ENCODE measurements at regions not wholly inside any gene's neighbourhood (a gene's known extent, or its start where the extent isn't known, plus 50 kb on each side); places are given as distances from the start of the nearest gene placed in this dataset.
A peak's percentile ranks its signal among the peaks of the same experiment; 100 is the strongest.

GRCh38 chr2:31729065-31729439 is 148.3 kb upstream of the SRD5A2 start:
- CTCF ChIA-PET: interaction anchor here (0.6 to 1.7 kb wide), 8 partner anchors 10 to 1017 kb away, joined by 3 to 6 read pairs (median 3); partner anchors contain the start of gene XDH

GRCh38 chr2:31728406-31729064 is 147.8 kb upstream of the SRD5A2 start:
- DNase-seq (ENCODE audit: low read depth): no peak
- no peaks in the 10 kb centered on the region for H3K36me3 ChIP-seq (ENCODE audit: control insufficient read depth, insufficient read depth, low read length)
- ChIA-PET CTCF (interaction anchor here (0.8 to 1.7 kb wide), 3 partner anchors 9 to 558 kb away, joined by 3 to 6 read pairs (median 3); partner anchors contain the start of gene XDH), POLR2A (no interaction called here)
- no peak overlapping the region for H3K4me3 ChIP-seq (ENCODE audit: low read depth, low read length)
- no peaks in the 10 kb centered on the region for H3K27me3 ChIP-seq (ENCODE audit: control insufficient read depth, insufficient read depth, low read length)
- TF ChIP-seq CTCF (IDR thresholded peaks at IDR 0.05; ENCODE audit: insufficient read depth, low read depth, low read length): no peak

More at GRCh38 chr2:31729065-31729439, 148.3 kb upstream of the SRD5A2 start:
- no peaks in the 10 kb centered on the region for H3K27me3 ChIP-seq (ENCODE audit: control insufficient read depth, insufficient read depth, low read length)
- H3K4me3 ChIP-seq (ENCODE audit: low read depth, low read length): no peak overlapping the region
- H3K36me3 ChIP-seq (ENCODE audit: control insufficient read depth, insufficient read depth, low read length): no peaks in the 10 kb centered on the region
- no peak for TF ChIP-seq CTCF (IDR thresholded peaks at IDR 0.05; ENCODE audit: insufficient read depth, low read depth, low read length)
- POLR2A ChIA-PET: no interaction called here
- DNase-seq (ENCODE audit: low read depth): no peak

GRCh38 chr2:31726457-31726856 is 145.7 kb upstream of the SRD5A2 start:
- no peaks in the 10 kb centered on the region for H3K27me3 ChIP-seq (ENCODE audit: control insufficient read depth, insufficient read depth, low read length)
- CTCF ChIA-PET: no interaction called here
- no peak overlapping the region for H3K4me3 ChIP-seq (ENCODE audit: low read depth, low read length)
- POLR2A ChIA-PET: no interaction called here
- DNase-seq (ENCODE audit: low read depth): peak; percentile 37
- no peaks in the 10 kb centered on the region for H3K36me3 ChIP-seq (ENCODE audit: control insufficient read depth, insufficient read depth, low read length)
- TF ChIP-seq CTCF (IDR thresholded peaks at IDR 0.05; ENCODE audit: insufficient read depth, low read depth, low read length): no peak

GRCh38 chr2:31725444-31725843 is 144.7 kb upstream of the SRD5A2 start:
- DNase-seq (ENCODE audit: low read depth): no peak
- no peaks in the 10 kb centered on the region for H3K27me3 ChIP-seq (ENCODE audit: control insufficient read depth, insufficient read depth, low read length)
- TF ChIP-seq CTCF (IDR thresholded peaks at IDR 0.05; ENCODE audit: insufficient read depth, low read depth, low read length): no peak
- ChIA-PET POLR2A (no interaction called here), CTCF (interaction anchor here (0.7 kb wide), 1 partner anchor 9 kb away, joined by 3 read pairs; no protein-coding TSS in a partner anchor)
- no peak overlapping the region for H3K4me3 ChIP-seq (ENCODE audit: low read depth, low read length)
- no peaks in the 10 kb centered on the region for H3K36me3 ChIP-seq (ENCODE audit: control insufficient read depth, insufficient read depth, low read length)

GRCh38 chr2:31711737-31712136 is 131.0 kb upstream of the SRD5A2 start:
- Histone ChIP-seq H3K27me3 (ENCODE audit: control insufficient read depth, insufficient read depth, low read length) (no peaks in the 10 kb centered on the region), H3K36me3 (ENCODE audit: control insufficient read depth, insufficient read depth, low read length) (no peaks in the 10 kb centered on the region), H3K4me3 (ENCODE audit: low read depth, low read length) (no peak overlapping the region)
- ChIA-PET POLR2A (no interaction called here), CTCF (no interaction called here)
- no peak for TF ChIP-seq CTCF (IDR thresholded peaks at IDR 0.05; ENCODE audit: insufficient read depth, low read depth, low read length)
- no peak for DNase-seq (ENCODE audit: low read depth)

All from BJ (cell line).